Caco-2 (cell line): ENCODE measurements at regions not wholly inside any gene's neighbourhood (a gene's known extent, or its start where the extent isn't known, plus 50 kb on each side); places are given as distances from the start of the nearest gene placed in this dataset.

Experiments used
- BruUV-seq: library from RNA; stranded (reverse); fragments of 400-500 nt; replicated peaks from 2 replicates; lab custom pipeline; 2021; lab: Mats Ljungman, UMichigan
- CTCF ChIA-PET: fragments of 300-600 bp; sonication (Branson Sonifier 250); formaldehyde crosslinking; loops from one replicate; lab custom pipeline; 2022; ENCODE audit warnings: antibody characterized with exemption; lab: Charles Lee
- POLR2A ChIA-PET: fragments of 300-600 bp; sonication (Branson Sonifier 250); formaldehyde crosslinking; loops from one replicate; lab custom pipeline; 2022; ENCODE audit warnings: antibody characterized with exemption; lab: Charles Lee
- DNase-seq, 2 experiments: peaks; one replicate each; pipeline versions ENCODE4 v3.0.0 to v3.0.0-alpha.2; 2020 to 2022
- H3K27me3 ChIP-seq: replicated peaks from 2 replicates; pipeline ENCODE4 v1.6.0; 2011; ENCODE audit warnings: low read length; ENCODE audit not compliant: control insufficient read depth, insufficient read depth
- H3K36me3 ChIP-seq: 2 replicates; pipeline ENCODE4 v1.5.1; 2011; ENCODE audit warnings: low read length; ENCODE audit not compliant: control insufficient read depth, insufficient read depth
- H3K4me1 ChIP-seq: fragments of 250-450 bp; sonication (Bioruptor Pico); 2 replicates; pipeline ENCODE4 v1.5.1; 2020; ENCODE audit warnings: mild to moderate bottlenecking
- H3K4me3 ChIP-seq: 2 replicates; pipeline ENCODE4 v1.5.1; 2011; ENCODE audit warnings: low read depth, mild to moderate bottlenecking, control low read depth, low read length
- H3K9me3 ChIP-seq: fragments of 250-450 bp; sonication (Bioruptor Pico); 2 replicates; pipeline ENCODE4 v1.5.1; 2020; ENCODE audit warnings: mild to moderate bottlenecking, moderate library complexity
- H3K27ac Mint-ChIP-seq: one replicate; pipeline ENCODE4 v1.8.0; 2022; ENCODE audit warnings: mixed read lengths; ENCODE audit not compliant: unreplicated experiment
- H3K27me3 Mint-ChIP-seq: one replicate; pipeline ENCODE4 v1.8.0; 2022; ENCODE audit warnings: mixed read lengths; ENCODE audit not compliant: insufficient read depth, unreplicated experiment
- H3K36me3 Mint-ChIP-seq: one replicate; pipeline ENCODE4 v1.8.0; 2022; ENCODE audit warnings: mild to moderate bottlenecking, mixed read lengths; ENCODE audit not compliant: insufficient read depth, unreplicated experiment
- H3K4me1 Mint-ChIP-seq: one replicate; pipeline ENCODE4 v1.8.0; 2022; ENCODE audit warnings: low read depth, mixed read lengths; ENCODE audit not compliant: unreplicated experiment
- H3K4me3 Mint-ChIP-seq: one replicate; pipeline ENCODE4 v1.8.0; 2022; ENCODE audit warnings: mild to moderate bottlenecking, moderate library complexity, mixed read lengths; ENCODE audit not compliant: unreplicated experiment
- H3K9me3 Mint-ChIP-seq: one replicate; pipeline ENCODE4 v1.8.0; 2022; ENCODE audit warnings: mixed read lengths; ENCODE audit not compliant: unreplicated experiment
- intact Hi-C: fragments of 100-400 bp; cut with micrococcal nuclease; formaldehyde crosslinking; loops from one replicate; pipeline ENCODE4 v1.10.0; 2022; ENCODE audit not compliant: unreplicated experiment
- TF ChIP-seq, protein P1 (sequence below), 2 experiments: fragments of 200-600 bp in 1 of 2; IDR thresholded peaks; 1 replicate in 1 of 2; 2 replicates in 1 of 2; pipeline versions ENCODE4 v1.5.1 to v1.8.0; 2011 to 2022; ENCODE audit warnings: antibody characterized with exemption in 1 of 2, control low read depth in 1 of 2, inconsistent platforms in 1 of 2, low read depth in 1 of 2, low read length in 1 of 2, mild to moderate bottlenecking in 1 of 2, moderate library complexity in 1 of 2; ENCODE audit not compliant: insufficient read depth in 1 of 2, severe bottlenecking in 1 of 2, unreplicated experiment in 1 of 2

DNA sequence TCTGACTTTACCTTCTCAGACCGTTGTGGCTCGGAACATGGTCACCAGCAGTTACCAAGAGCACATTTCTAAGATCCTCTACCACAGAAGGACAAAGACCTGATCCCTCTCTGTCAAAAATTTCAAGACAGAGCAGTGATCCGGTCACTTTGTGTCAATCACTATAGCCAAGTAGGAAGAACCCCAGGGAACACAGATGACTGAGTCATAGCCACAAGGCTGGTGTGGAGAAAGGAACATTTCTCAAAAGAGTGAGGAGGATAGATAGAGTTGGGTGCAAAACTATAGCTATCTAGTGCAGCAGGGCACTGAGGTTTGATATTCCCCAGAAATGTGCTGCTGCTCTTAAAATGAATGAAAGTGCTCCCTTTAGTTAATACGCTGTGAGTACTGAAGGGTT is 130.7 kb upstream of the SMIM23 start:
- no peaks in the 10 kb centered on the region for H3K36me3 ChIP-seq
- peaks cover 10% of the 10 kb centered on the region for H3K27me3 Mint-ChIP-seq
- H3K4me3 ChIP-seq = no peak overlapping the region
- no peak for DNase-seq
- CTCF ChIA-PET = no interaction called here
- intact Hi-C loops = no loop called here
- H3K4me1 ChIP-seq = no peaks in the 10 kb centered on the region
- no TSS peak for BruUV-seq
- POLR2A ChIA-PET = no interaction called here
- peaks cover 12% of the 10 kb centered on the region for H3K9me3 Mint-ChIP-seq
- no peak overlapping the region for H3K4me3 Mint-ChIP-seq
- H3K4me1 Mint-ChIP-seq = no peaks in the 10 kb centered on the region
- TF ChIP-seq, protein P1, sequence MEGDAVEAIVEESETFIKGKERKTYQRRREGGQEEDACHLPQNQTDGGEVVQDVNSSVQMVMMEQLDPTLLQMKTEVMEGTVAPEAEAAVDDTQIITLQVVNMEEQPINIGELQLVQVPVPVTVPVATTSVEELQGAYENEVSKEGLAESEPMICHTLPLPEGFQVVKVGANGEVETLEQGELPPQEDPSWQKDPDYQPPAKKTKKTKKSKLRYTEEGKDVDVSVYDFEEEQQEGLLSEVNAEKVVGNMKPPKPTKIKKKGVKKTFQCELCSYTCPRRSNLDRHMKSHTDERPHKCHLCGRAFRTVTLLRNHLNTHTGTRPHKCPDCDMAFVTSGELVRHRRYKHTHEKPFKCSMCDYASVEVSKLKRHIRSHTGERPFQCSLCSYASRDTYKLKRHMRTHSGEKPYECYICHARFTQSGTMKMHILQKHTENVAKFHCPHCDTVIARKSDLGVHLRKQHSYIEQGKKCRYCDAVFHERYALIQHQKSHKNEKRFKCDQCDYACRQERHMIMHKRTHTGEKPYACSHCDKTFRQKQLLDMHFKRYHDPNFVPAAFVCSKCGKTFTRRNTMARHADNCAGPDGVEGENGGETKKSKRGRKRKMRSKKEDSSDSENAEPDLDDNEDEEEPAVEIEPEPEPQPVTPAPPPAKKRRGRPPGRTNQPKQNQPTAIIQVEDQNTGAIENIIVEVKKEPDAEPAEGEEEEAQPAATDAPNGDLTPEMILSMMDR (IDR thresholded peaks at IDR 0.05; ENCODE audit: insufficient read depth in 1 of 2, low read depth in 1 of 2, low read length in 1 of 2, severe bottlenecking in 1 of 2, unreplicated experiment in 1 of 2) = no peak
- no peaks in the 10 kb centered on the region; the same call in 1 of the 2 replicates for H3K27me3 ChIP-seq
- H3K9me3 ChIP-seq = no peaks in the 10 kb centered on the region
- H3K27ac Mint-ChIP-seq = no peak overlapping the region
- no peaks in the 10 kb centered on the region for H3K36me3 Mint-ChIP-seq

DNA sequence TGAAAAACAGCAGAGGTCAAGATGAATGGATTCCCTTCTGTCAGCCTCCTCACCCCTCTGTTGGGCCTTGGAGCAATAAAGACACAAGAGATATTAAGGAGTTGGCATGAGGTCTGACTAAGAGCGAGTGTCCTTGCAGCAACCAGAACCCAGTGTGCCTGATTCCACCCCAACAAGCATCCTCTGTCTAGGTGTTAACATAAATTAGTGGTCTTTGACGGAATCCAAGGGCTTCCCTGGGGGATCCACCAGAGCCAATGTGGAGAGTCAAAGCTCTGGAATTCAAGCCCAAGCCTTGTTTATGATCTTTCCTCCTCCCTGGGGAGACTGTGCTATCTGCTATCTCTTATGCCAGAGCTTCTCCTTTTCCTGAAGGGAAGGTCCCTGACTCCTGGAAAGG is 128.1 kb upstream of the SMIM23 start:
- Histone ChIP-seq H3K27me3 (no peaks in the 10 kb centered on the region; the same call in 1 of the 2 replicates), H3K4me3 (no peak overlapping the region), H3K4me1 (no peaks in the 10 kb centered on the region; the same call in 1 of the 2 replicates), H3K36me3 (no peaks in the 10 kb centered on the region), H3K9me3 (no peaks in the 10 kb centered on the region)
- no TSS peak for BruUV-seq
- intact Hi-C loops = no loop called here
- H3K36me3 Mint-ChIP-seq = no peaks in the 10 kb centered on the region
- no peak for DNase-seq
- ChIA-PET CTCF (no interaction called here), POLR2A (no interaction called here)
- peaks cover 8% of the 10 kb centered on the region for H3K27me3 Mint-ChIP-seq
- peaks cover 12% of the 10 kb centered on the region for H3K9me3 Mint-ChIP-seq
- no peak overlapping the region for H3K4me3 Mint-ChIP-seq
- peaks cover 7% of the 10 kb centered on the region for H3K4me1 Mint-ChIP-seq
- TF ChIP-seq, protein P1 (IDR thresholded peaks at IDR 0.05; ENCODE audit: insufficient read depth in 1 of 2, low read depth in 1 of 2, low read length in 1 of 2, severe bottlenecking in 1 of 2, unreplicated experiment in 1 of 2) = no peak
- H3K27ac Mint-ChIP-seq = no peak overlapping the region

DNA sequence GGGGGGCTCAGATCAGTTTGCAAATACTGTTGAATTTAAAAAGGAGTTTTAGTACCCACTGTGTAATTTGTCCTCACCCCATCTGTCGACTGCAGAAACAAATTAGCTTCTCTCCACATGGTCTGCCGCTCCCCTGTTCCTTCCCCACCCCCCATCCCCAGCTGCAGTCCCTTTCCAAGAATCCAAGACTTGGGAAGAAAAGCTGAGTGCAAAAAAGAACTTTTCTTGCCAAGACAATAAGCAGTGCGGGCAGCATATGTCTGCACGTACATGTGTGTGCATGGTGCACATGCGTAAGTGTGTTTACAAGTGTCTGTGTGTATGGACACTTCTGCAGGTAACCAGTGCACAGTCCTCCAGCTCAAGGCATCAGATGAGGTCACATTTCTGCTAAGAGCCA is 125.7 kb upstream of the SMIM23 start:
- CTCF ChIA-PET = no interaction called here
- H3K4me1 ChIP-seq = no peaks in the 10 kb centered on the region; the same call in 1 of the 2 replicates
- H3K4me3 ChIP-seq = no peak overlapping the region
- TF ChIP-seq, protein P1 (IDR thresholded peaks at IDR 0.05; ENCODE audit: insufficient read depth in 1 of 2, low read depth in 1 of 2, low read length in 1 of 2, severe bottlenecking in 1 of 2, unreplicated experiment in 1 of 2) = no peak
- Mint-ChIP-seq H3K4me3 (no peak overlapping the region), H3K27ac (no peak overlapping the region), H3K27me3 (peaks cover 9% of the 10 kb centered on the region), H3K4me1 (peaks cover 7% of the 10 kb centered on the region), H3K36me3 (no peaks in the 10 kb centered on the region), H3K9me3 (peaks cover 10% of the 10 kb centered on the region)
- DNase-seq = no peak
- H3K9me3 ChIP-seq = no peaks in the 10 kb centered on the region
- no peaks in the 10 kb centered on the region; the same call in 1 of the 2 replicates for H3K27me3 ChIP-seq
- intact Hi-C loops = no loop called here
- no TSS peak for BruUV-seq
- H3K36me3 ChIP-seq = no peaks in the 10 kb centered on the region
- POLR2A ChIA-PET = no interaction called here
